Epithelial cell of proximal tubule (primary cell): ENCODE measurements at regions not wholly inside any gene's neighbourhood (a gene's known extent, or its start where the extent isn't known, plus 50 kb on each side); places are given as distances from the start of the nearest gene placed in this dataset.

Experiments
- DNase-seq: peaks from one replicate; pipeline ENCODE4 v3.0.0-alpha.2; 2011; ENCODE audit warnings: low read depth
- H3K4me3 ChIP-seq: 2 replicates; pipeline ENCODE4 v1.5.1; 2011; ENCODE audit warnings: low read depth, mild to moderate bottlenecking, low read length
- TF ChIP-seq, protein P1 (sequence below): conservative IDR thresholded peaks from 2 replicates; pipeline ENCODE4 v1.5.1; 2012; ENCODE audit warnings: low read depth, mild to moderate bottlenecking, low read length

DNA sequence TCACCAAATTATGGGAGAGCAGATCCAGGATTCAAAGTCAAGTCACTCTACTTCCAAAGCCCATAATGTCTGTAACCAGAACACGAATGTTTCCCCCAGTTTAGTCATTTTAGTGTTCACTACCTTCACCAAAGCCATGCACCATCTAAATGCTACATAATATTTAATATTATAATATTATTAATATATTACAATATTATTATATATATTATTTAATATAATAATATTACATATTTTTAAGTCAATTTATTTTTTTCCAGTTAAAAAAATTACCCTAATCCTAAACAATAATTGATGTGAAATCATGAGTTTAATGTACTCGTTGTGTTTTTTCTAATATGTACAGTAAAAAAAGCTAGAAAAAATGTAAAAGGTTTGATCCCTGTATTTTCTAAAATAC lies 276.6 kb upstream of the TBL1XR1 start:
- TF ChIP-seq, protein P1, sequence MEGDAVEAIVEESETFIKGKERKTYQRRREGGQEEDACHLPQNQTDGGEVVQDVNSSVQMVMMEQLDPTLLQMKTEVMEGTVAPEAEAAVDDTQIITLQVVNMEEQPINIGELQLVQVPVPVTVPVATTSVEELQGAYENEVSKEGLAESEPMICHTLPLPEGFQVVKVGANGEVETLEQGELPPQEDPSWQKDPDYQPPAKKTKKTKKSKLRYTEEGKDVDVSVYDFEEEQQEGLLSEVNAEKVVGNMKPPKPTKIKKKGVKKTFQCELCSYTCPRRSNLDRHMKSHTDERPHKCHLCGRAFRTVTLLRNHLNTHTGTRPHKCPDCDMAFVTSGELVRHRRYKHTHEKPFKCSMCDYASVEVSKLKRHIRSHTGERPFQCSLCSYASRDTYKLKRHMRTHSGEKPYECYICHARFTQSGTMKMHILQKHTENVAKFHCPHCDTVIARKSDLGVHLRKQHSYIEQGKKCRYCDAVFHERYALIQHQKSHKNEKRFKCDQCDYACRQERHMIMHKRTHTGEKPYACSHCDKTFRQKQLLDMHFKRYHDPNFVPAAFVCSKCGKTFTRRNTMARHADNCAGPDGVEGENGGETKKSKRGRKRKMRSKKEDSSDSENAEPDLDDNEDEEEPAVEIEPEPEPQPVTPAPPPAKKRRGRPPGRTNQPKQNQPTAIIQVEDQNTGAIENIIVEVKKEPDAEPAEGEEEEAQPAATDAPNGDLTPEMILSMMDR = no peak
- DNase-seq = no peak
- no peak overlapping the region for H3K4me3 ChIP-seq

DNA sequence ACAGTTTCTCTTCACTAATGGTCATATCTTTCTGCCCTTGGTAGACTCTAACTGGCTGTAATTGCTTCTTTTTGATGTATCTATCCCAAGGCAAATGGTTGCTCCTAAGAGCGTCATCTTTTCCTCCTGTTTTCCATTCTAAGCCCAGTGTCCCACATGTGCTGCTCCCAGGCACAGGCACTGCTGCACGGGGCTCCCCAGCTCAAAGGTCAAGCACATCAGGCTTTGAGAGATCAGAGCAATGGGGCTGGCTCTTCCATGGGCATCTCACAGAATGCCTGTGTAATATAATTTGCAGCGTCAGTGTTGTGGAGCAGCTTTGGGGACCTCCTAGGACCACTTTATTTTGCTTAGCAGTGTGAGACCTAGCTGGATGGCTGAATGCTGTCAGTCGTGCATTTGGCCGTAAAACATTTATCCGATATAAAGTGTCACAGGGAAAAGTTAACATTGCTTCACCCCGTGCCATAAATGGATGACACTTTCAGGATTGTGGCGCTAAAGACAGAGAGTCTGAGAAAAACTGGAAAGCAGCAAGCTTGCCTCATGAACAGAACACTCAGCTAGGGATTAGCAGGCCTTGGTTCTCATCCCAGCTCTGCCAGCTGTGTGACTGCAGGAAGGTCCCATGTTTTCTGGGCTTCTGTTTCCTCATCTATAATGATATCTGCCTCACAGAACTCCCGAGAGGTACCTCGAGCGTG lies 277.5 kb upstream of the TBL1XR1 start:
- TF ChIP-seq, protein P1 = no peak
- no peak for DNase-seq
- H3K4me3 ChIP-seq = no peak overlapping the region

DNA sequence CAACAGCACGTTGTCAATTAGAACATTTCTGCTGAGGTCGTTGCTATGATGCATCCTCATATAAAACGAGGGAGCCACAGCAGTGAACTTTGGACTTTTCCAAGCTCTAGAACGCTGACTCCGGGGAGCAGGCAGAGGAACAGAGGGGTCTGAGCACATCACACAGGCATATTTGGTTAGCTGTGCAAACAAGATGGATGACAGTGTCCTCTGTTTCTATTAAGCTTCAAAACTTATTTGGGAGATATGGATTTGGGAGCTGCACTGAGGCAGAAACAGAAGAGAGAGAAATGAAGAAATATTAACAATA lies 278.0 kb upstream of the TBL1XR1 start:
- TF ChIP-seq, protein P1 = no peak
- H3K4me3 ChIP-seq = no peak overlapping the region
- DNase-seq = no peak

DNA sequence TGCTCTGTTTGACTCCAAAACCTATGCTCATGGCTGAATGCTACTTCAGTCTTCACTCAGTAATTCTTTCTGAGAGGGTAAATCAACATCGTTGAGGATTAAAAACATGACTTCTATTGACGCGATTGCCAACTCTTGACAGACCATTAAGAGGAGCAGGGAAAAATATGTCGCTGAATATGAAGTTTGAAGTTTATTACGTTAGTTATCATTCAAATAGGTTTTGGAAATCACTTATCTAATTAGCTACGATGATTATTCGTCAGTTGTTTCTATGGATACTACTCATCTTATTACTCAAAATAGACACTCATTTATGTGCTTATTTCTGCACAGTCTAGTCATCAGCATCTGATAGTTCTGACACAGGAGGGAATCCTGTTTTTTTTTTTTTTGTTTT lies 279.2 kb upstream of the TBL1XR1 start:
- no peak overlapping the region for H3K4me3 ChIP-seq
- no peak for DNase-seq
- TF ChIP-seq, protein P1 = no peak

DNA sequence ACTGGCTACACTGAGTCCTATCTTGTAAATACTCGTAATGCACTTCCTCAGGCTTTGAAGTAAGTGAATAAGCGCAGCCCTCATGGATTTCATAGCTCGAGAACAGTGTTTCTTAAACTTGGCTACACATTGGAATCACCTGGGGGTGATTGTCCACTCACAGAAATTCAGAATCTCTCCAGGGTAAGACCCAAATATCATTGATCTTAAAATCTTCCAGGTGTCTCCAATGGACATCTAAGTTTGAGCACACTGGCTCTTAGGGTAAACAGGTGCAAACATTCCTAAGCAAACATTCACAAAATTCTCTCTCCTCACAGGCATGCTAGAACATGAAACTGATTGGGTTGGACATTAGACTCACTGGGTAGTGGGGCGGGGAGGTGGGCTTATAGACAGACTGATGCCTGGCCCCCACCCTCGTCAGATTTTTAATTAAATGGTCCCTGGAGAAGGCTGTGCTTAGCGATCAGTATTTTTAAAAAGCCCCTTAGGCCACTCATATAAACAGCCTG lies 279.7 kb upstream of the TBL1XR1 start:
- no peak overlapping the region for H3K4me3 ChIP-seq
- no peak for DNase-seq
- TF ChIP-seq, protein P1 = no peak

DNA sequence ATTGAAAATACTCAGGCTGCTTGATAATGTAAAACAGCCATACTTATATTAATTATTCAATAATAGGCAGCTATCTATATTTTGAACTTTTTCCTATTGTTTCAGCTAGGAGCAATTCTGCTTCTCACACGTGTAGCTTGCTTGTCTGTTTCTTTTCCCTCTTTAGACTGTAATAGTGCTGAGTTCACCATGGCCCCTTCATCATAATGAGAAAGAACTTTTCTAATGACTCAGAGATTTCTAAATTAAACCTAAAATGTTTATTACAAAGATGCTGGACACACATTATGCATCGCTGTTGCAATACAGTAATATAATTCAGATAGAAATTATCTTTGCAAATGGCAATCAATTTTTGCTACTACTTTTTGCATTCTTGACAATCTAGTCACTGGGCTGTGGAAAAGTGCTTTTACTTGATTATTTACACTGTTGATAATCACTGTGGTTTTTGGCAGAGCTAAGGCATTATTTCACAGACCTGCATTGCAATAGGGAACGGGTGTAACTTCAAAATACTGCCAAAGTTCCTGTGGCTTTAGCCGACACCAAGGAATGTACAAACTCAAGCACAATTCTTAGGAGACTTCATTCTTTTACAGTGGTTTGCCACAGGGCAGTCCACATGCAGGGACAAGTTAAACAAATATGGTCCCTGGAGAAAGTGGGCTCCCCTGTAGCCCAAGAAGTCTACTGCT lies 281.0 kb upstream of the TBL1XR1 start:
- peak; percentile 97 for DNase-seq
- TF ChIP-seq, protein P1 = no peak
- H3K4me3 ChIP-seq = no peak overlapping the region
